Spleen (tissue), 7 donors: ENCODE measurements at regions not wholly inside any gene's neighbourhood (a gene's known extent, or its start where the extent isn't known, plus 50 kb on each side); places are given as distances from the start of the nearest gene placed in this dataset.

Experiments
- POLR2A ChIP-seq, 3 donors: fragments of 450-650 bp; IDR thresholded peaks; one replicate each; pipeline ENCODE4 v1.5.1; 2017; ENCODE audit warnings: antibody characterized with exemption in 3 of 3, mild to moderate bottlenecking in 1 of 3
- POLR2AphosphoS5 ChIP-seq, 3 donors: sonication (generic); formaldehyde crosslinking; IDR thresholded peaks; one replicate each; pipeline ENCODE4 v1.5.1; 2017; ENCODE audit warnings: antibody characterized with exemption in 3 of 3
- TF ChIP-seq, protein P1 (sequence below), 11 experiments: fragments of 200-600 bp in 7 of 11; fragments of 450-650 bp in 4 of 11; sonication (generic) in 4 of 11; IDR thresholded peaks in 8 of 11; conservative IDR thresholded peaks in 3 of 11; 1 replicate in 7 of 11; 2 replicates in 4 of 11; pipeline versions ENCODE4 v1.4.0 to v1.8.0; 2016 to 2021; ENCODE audit warnings: antibody characterized with exemption in 11 of 11, inconsistent platforms in 4 of 11, mild to moderate bottlenecking in 1 of 11
- donor health status: DM: no; HTN: no; CAD: no; lungs with moderate emphysema.
- donor health status: DM: no; HTN: no; CAD: no.
- donor health status: DM: no; HTN: no; CAD: no.

DNA sequence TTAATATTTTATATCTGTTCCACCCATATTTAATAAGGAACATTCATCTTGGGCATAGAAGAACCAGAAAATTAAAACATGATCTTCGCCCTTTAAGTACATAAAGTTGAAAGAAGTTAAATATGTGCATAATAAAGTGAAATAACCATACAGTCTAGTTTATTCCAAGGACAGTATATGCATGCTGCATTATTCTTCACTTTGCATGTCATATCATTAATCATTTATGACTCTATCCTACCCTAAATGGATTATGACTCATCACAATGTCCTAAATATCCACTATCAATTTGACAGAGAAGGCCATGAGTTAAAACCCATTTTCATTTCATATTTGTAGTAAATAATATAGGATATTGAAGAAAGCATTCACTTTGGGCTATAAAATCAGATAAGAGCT lies 576.5 kb upstream of the GNPDA2 start:
- TF ChIP-seq, protein P1, sequence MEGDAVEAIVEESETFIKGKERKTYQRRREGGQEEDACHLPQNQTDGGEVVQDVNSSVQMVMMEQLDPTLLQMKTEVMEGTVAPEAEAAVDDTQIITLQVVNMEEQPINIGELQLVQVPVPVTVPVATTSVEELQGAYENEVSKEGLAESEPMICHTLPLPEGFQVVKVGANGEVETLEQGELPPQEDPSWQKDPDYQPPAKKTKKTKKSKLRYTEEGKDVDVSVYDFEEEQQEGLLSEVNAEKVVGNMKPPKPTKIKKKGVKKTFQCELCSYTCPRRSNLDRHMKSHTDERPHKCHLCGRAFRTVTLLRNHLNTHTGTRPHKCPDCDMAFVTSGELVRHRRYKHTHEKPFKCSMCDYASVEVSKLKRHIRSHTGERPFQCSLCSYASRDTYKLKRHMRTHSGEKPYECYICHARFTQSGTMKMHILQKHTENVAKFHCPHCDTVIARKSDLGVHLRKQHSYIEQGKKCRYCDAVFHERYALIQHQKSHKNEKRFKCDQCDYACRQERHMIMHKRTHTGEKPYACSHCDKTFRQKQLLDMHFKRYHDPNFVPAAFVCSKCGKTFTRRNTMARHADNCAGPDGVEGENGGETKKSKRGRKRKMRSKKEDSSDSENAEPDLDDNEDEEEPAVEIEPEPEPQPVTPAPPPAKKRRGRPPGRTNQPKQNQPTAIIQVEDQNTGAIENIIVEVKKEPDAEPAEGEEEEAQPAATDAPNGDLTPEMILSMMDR (IDR thresholded peaks at IDR 0.05 in 8 of 11, conservative IDR thresholded peaks at IDR 0.05 in 3 of 11), result no peak
- TF ChIP-seq POLR2A (IDR thresholded peaks at IDR 0.05) (no peak), POLR2AphosphoS5 (IDR thresholded peaks at IDR 0.05) (no peak)
